Esophagus squamous epithelium (tissue), 4 donors: ENCODE measurements at regions not wholly inside any gene's neighbourhood (a gene's known extent, or its start where the extent isn't known, plus 50 kb on each side); places are given as distances from the start of the nearest gene placed in this dataset.

Experiments used
- POLR2A ChIP-seq, 4 donors: fragments of 450-650 bp; IDR thresholded peaks; one replicate each; pipeline ENCODE4 v1.6.1; 2017; ENCODE audit warnings: antibody characterized with exemption in 4 of 4, mild to moderate bottlenecking in 4 of 4, moderate library complexity in 3 of 4
- TF ChIP-seq, protein P1 (sequence below), 6 experiments: fragments of 450-650 bp in 4 of 6; fragments of 200-600 bp in 2 of 6; sonication (generic) in 2 of 6; IDR thresholded peaks; one replicate each; pipeline ENCODE4 v1.5.1; 2016 to 2019; ENCODE audit warnings: antibody characterized with exemption in 6 of 6, mild to moderate bottlenecking in 4 of 6, moderate library complexity in 4 of 6

DNA sequence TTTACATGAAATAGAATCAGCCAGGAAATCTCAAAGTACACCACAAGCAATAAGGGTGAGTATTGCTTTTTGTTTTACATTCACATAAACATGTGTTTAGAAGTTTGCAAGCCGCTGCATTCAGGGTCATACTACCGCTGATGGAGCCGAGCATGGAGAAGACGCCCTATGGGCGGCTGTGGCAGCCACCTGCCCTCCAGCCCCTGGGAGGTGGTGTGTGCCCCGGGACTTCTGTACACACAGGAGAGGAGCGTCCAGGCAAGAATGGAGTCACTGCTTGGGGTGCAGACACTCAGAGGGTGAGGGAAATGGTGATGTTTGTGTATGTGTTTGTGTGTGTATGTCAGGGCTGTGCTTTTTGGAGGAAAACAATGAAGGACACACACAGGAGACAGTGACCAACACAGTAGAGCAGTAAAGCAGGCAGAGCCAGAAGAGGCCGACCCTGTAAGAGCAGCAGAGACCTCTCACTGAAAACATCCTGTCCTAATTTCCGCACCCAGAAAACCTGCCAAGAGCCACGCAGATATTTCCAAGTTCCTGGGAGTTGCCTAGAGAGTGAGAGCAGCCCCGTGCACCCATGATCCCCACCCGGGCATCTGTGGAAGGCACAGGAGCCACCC lies 108.1 kb upstream of the GJB6 start:
- no peak for TF ChIP-seq POLR2A (IDR thresholded peaks at IDR 0.05)
- TF ChIP-seq, protein P1, sequence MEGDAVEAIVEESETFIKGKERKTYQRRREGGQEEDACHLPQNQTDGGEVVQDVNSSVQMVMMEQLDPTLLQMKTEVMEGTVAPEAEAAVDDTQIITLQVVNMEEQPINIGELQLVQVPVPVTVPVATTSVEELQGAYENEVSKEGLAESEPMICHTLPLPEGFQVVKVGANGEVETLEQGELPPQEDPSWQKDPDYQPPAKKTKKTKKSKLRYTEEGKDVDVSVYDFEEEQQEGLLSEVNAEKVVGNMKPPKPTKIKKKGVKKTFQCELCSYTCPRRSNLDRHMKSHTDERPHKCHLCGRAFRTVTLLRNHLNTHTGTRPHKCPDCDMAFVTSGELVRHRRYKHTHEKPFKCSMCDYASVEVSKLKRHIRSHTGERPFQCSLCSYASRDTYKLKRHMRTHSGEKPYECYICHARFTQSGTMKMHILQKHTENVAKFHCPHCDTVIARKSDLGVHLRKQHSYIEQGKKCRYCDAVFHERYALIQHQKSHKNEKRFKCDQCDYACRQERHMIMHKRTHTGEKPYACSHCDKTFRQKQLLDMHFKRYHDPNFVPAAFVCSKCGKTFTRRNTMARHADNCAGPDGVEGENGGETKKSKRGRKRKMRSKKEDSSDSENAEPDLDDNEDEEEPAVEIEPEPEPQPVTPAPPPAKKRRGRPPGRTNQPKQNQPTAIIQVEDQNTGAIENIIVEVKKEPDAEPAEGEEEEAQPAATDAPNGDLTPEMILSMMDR (IDR thresholded peaks at IDR 0.05) = no peak
